ENCODE measurements at regions not wholly inside any gene's neighbourhood (a gene's known extent, or its start where the extent isn't known, plus 50 kb on each side); places are given as distances from the start of the nearest gene placed in this dataset.

DNA sequence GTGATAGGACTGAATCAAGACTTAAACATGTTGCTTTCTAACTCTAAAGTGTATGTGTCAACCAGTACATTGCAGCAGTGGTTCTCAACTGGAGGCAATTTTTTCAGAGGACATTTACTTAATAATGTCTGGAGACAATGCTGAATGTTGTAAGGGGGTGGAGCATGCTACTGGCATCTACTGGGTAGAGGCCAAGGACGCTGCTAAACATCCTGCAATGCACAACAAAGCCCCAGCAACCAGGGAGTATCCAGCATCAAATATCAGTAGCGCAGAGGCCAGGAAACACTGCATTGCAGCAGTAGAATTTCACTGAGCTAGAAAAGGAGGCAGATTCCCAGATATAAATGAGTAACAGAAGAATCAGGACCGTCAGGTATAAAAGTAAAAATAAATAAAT is 79.8 kb upstream of the GRM7 start:
- no peak overlapping the region for H3K4me3 ChIP-seq
- no peaks in the 10 kb centered on the region for H3K9me3 ChIP-seq
- DNase-seq = no peak
- no peaks in the 10 kb centered on the region for H3K27me3 ChIP-seq
- TF ChIP-seq, protein P1, sequence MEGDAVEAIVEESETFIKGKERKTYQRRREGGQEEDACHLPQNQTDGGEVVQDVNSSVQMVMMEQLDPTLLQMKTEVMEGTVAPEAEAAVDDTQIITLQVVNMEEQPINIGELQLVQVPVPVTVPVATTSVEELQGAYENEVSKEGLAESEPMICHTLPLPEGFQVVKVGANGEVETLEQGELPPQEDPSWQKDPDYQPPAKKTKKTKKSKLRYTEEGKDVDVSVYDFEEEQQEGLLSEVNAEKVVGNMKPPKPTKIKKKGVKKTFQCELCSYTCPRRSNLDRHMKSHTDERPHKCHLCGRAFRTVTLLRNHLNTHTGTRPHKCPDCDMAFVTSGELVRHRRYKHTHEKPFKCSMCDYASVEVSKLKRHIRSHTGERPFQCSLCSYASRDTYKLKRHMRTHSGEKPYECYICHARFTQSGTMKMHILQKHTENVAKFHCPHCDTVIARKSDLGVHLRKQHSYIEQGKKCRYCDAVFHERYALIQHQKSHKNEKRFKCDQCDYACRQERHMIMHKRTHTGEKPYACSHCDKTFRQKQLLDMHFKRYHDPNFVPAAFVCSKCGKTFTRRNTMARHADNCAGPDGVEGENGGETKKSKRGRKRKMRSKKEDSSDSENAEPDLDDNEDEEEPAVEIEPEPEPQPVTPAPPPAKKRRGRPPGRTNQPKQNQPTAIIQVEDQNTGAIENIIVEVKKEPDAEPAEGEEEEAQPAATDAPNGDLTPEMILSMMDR (IDR thresholded peaks at IDR 0.05) = no peak
- TF ChIP-seq POLR2A (IDR thresholded peaks at IDR 0.05) = no peak
- H3K27ac ChIP-seq = no peak overlapping the region
- no peaks in the 10 kb centered on the region for H3K4me1 ChIP-seq
- H3K36me3 ChIP-seq = no peaks in the 10 kb centered on the region

DNA sequence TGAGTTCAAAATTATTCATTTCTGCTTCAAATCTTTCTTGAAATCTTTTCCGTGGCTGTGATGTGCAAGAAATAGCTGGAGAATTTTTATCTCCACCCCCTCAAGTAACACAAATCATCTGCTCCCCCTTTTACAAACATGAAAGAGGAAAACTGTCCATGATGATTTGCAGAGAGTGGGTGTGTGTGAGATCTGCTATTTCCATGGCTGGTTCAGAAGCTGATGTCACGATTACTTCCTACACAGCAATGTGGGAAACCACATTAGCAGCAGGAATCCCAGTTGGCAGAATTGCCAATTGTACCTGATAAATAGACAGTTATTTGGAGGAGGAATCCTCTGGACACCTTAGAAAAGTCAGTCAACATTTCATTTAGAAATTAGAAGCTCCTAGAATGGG is 75.2 kb upstream of the GRM7 start:
- H3K27ac ChIP-seq = no peak overlapping the region
- no peak for DNase-seq
- H3K36me3 ChIP-seq = no peaks in the 10 kb centered on the region
- TF ChIP-seq, protein P1 (IDR thresholded peaks at IDR 0.05) = no peak
- no peak for TF ChIP-seq POLR2A (IDR thresholded peaks at IDR 0.05)
- no peak overlapping the region for H3K4me3 ChIP-seq
- H3K4me1 ChIP-seq = no peaks in the 10 kb centered on the region
- no peaks in the 10 kb centered on the region for H3K27me3 ChIP-seq
- no peaks in the 10 kb centered on the region for H3K9me3 ChIP-seq

DNA sequence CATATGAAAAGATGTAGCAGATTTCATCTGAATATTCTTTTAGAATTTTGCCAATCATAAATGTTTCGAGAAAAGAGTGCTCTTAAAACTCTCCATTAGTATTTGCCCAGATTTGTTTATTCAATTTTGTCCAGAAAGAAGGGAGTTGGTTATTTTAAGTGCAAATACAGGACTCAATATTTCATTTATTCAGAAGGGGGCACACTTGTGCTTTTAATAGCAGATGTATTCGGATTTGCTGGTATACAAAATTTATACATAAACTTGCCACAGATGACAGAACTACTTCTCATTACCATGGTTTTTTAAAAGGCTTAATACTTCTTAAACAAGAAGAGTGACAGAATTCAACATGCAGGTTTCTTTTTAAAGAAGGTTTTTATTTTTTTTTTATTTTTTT is 69.8 kb upstream of the GRM7 start:
- H3K27me3 ChIP-seq = no peaks in the 10 kb centered on the region
- no peaks in the 10 kb centered on the region for H3K9me3 ChIP-seq
- no peaks in the 10 kb centered on the region for H3K4me1 ChIP-seq
- TF ChIP-seq, protein P1 (IDR thresholded peaks at IDR 0.05) = no peak
- TF ChIP-seq POLR2A (IDR thresholded peaks at IDR 0.05) = no peak
- DNase-seq = no peak
- H3K27ac ChIP-seq = no peak overlapping the region
- H3K4me3 ChIP-seq = no peak overlapping the region
- no peaks in the 10 kb centered on the region for H3K36me3 ChIP-seq

DNA sequence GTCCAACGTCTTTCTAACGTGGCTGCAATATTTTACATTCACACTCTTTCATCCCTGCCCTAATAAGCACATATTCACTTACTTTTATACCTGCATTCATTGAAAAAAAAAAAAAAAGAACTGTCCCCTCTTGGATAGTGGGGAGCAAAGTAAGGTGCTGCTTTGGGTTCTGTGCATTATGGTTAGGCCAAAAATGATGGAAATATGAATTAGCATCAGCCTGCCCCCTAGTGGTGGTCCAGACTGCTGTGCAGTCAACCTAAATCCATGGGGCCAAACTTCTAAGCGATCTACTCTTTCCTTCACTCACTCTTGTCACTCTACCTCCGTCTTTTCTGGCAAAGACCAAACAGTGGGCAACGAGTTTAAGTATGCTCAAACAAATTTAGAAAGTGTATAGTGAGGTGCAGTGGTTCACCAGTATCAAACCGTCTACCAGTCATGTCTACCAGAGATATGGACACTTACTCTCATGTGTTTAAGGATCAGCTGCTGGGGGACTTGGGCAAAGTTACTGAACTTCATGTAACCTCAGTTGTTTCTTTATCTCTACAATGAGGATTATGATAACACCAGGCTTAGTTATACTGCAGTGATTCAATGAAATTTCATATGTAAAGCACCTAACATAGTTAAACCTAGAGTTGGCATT is 61.5 kb upstream of the GRM7 start:
- no peak for TF ChIP-seq POLR2A (IDR thresholded peaks at IDR 0.05)
- TF ChIP-seq, protein P1 (IDR thresholded peaks at IDR 0.05) = peak in 5 of 6 experiments; percentile 38 to 73 (median 72)
- no peaks in the 10 kb centered on the region for H3K27me3 ChIP-seq
- no peaks in the 10 kb centered on the region for H3K36me3 ChIP-seq
- H3K27ac ChIP-seq = no peak overlapping the region
- no peaks in the 10 kb centered on the region for H3K4me1 ChIP-seq
- peak in 2 of 3 donors; percentile 49 to 68 for DNase-seq
- no peak overlapping the region for H3K4me3 ChIP-seq
- H3K9me3 ChIP-seq = no peaks in the 10 kb centered on the region

DNA sequence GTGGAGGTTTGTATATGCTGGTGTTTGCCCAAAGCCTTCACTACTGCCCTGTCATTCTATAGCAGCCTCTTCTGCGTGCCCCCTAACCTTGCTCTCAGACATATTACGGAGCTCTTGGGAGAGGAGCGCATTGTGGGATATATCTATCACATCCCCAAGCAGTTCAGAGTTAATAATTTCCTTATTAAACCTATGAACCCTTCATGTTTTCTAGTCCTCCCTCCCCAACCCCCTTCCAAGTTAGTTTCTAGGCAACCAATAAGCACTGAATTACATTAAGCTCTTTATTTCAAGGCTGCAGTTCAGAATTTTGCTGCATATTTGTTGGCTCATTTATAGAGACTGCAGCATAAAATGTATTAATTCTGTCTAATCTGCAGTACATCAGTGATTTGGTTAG is 57.3 kb upstream of the GRM7 start:
- DNase-seq = no peak
- H3K27me3 ChIP-seq = no peaks in the 10 kb centered on the region
- H3K36me3 ChIP-seq = no peaks in the 10 kb centered on the region
- no peak overlapping the region for H3K4me3 ChIP-seq
- H3K4me1 ChIP-seq = no peaks in the 10 kb centered on the region
- TF ChIP-seq, protein P1 (IDR thresholded peaks at IDR 0.05) = no peak
- no peak for TF ChIP-seq POLR2A (IDR thresholded peaks at IDR 0.05)
- no peak overlapping the region for H3K27ac ChIP-seq
- H3K9me3 ChIP-seq = no peaks in the 10 kb centered on the region

DNA sequence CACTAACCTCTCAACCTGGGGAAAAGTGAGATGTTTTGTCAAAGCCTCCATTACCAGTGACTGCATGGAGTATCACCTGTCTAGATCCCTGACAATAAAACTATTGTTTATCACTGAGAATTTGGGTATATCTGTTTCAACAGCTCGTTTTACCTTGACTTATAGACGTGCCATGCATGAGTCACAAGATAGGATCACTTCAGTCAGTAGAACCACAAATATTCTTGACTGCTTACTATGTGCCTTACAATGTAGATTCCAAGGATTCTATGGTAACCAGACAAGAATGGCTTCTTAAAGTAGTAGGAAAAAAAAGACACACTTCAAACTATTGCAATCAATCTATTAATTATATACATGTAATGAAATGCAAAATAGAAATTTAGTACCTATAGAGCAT is 55.7 kb upstream of the GRM7 start:
- TF ChIP-seq, protein P1 (IDR thresholded peaks at IDR 0.05) = no peak
- no peak for TF ChIP-seq POLR2A (IDR thresholded peaks at IDR 0.05)
- Histone ChIP-seq H3K27ac (no peak overlapping the region), H3K27me3 (no peaks in the 10 kb centered on the region), H3K4me1 (no peaks in the 10 kb centered on the region), H3K9me3 (no peaks in the 10 kb centered on the region), H3K36me3 (no peaks in the 10 kb centered on the region), H3K4me3 (no peak overlapping the region)
- no peak for DNase-seq

Measured in Peyer's patch (tissue), 4 donors.